ENCODE measurements at regions not wholly inside any gene's neighbourhood (a gene's known extent, or its start where the extent isn't known, plus 50 kb on each side); places are given as distances from the start of the nearest gene placed in this dataset.

DNA sequence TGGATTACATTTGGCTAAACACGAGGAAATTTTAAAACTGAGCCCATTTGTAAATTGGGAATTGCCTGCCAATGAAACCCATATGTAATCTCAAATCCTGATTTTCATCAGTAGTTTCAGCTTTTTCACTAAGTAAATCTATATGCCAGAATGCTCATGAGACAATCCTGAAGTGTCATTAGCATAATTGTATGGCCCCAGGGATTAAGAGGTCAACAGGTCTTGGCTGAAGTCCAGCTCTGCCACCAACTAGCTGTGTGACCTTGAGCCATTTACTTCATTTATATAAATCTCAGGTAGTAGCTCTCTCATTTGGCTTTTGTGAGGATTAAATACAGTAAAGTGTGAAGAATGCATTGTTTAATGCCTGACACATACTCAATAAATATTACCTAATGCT, 320.5 kb upstream of the EMCN start:
- TF ChIP-seq, protein P1, sequence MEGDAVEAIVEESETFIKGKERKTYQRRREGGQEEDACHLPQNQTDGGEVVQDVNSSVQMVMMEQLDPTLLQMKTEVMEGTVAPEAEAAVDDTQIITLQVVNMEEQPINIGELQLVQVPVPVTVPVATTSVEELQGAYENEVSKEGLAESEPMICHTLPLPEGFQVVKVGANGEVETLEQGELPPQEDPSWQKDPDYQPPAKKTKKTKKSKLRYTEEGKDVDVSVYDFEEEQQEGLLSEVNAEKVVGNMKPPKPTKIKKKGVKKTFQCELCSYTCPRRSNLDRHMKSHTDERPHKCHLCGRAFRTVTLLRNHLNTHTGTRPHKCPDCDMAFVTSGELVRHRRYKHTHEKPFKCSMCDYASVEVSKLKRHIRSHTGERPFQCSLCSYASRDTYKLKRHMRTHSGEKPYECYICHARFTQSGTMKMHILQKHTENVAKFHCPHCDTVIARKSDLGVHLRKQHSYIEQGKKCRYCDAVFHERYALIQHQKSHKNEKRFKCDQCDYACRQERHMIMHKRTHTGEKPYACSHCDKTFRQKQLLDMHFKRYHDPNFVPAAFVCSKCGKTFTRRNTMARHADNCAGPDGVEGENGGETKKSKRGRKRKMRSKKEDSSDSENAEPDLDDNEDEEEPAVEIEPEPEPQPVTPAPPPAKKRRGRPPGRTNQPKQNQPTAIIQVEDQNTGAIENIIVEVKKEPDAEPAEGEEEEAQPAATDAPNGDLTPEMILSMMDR (IDR thresholded peaks at IDR 0.05 in 4 of 5, conservative IDR thresholded peaks at IDR 0.05 in 1 of 5), result no peak
- no peak for TF ChIP-seq POLR2A (IDR thresholded peaks at IDR 0.05)

All from gastrocnemius medialis (tissue), 4 donors.